Adrenal gland (tissue), 9 donors: ENCODE measurements at regions not wholly inside any gene's neighbourhood (a gene's known extent, or its start where the extent isn't known, plus 50 kb on each side); places are given as distances from the start of the nearest gene placed in this dataset.

Experiments used
- DNase-seq, 7 donors: peaks; one replicate each; pipeline ENCODE4 v3.0.0-alpha.2; 2019 to 2020
- H3K27ac ChIP-seq, 5 donors: fragments of 200-600 bp; sonication (generic) in 4 of 5; 1 replicate in 3 of 5; 2 replicates in 2 of 5; pipeline versions ENCODE4 v1.5.1 to v1.8.0; 2016 to 2020; ENCODE audit warnings: mild to moderate bottlenecking in 1 of 5
- H3K27me3 ChIP-seq: fragments of 200-600 bp; 2 replicates; pipeline ENCODE4 v1.8.0; 2021
- H3K36me3 ChIP-seq, 2 donors: fragments of 200-600 bp; replicated peaks in 1 of 2; 1 replicate in 1 of 2; 2 replicates in 1 of 2; pipeline versions ENCODE4 v1.5.1 to v1.8.0; 2018 to 2022
- H3K4me1 ChIP-seq, 2 donors: fragments of 200-600 bp; replicated peaks in 1 of 2; 1 replicate in 1 of 2; 2 replicates in 1 of 2; pipeline versions ENCODE4 v1.5.1 to v1.8.0; 2018 to 2021
- H3K4me3 ChIP-seq, 4 donors: fragments of 200-600 bp; sonication (generic) in 3 of 4; one replicate each; pipeline ENCODE4 v1.5.1; 2016 to 2018
- H3K9me3 ChIP-seq, 3 donors: fragments of 200-600 bp; sonication (generic) in 1 of 3; replicated peaks in 1 of 3; 1 replicate in 2 of 3; 2 replicates in 1 of 3; pipeline versions ENCODE4 v1.5.1 to v1.8.0; 2016 to 2021
- POLR2A ChIP-seq, 2 donors: fragments of 450-650 bp; IDR thresholded peaks; one replicate each; pipeline ENCODE4 v1.6.1; 2017; ENCODE audit warnings: antibody characterized with exemption in 2 of 2, mild to moderate bottlenecking in 2 of 2, moderate library complexity in 1 of 2
- WGBS, 4 donors: extraction: QIAGEN DNeasy Blood & Tissue Kit in 2 of 4; methylation state at CpG; one replicate each; pipeline versions ENCODE4 v1.1.5 to v1.1.7; 2013 to 2017; 5-methylcytosine and 5-hydroxymethylcytosine counted together
- intact Hi-C, 2 donors: fragments of 100-400 bp; cut with DNase I; formaldehyde crosslinking; loops; one replicate each; pipeline versions ENCODE4 v1.14.1 to v1.15.0; 2022 to 2023
- TF ChIP-seq, protein P1 (sequence below), 6 experiments: fragments of 450-650 bp in 4 of 6; fragments of 200-600 bp in 2 of 6; sonication (generic) in 1 of 6; IDR thresholded peaks; 1 replicate in 5 of 6; 2 replicates in 1 of 6; pipeline versions ENCODE4 v1.5.1 to v1.8.0; 2016 to 2021; ENCODE audit warnings: antibody characterized with exemption in 6 of 6, mild to moderate bottlenecking in 2 of 6, moderate library complexity in 1 of 6
- donor health status: healthy with polysubstance abuse.
- donor health status: Bipolar disorder and iron deficiency.
- donor health status: DM: yes; HTN: yes; CAD: no.
- donor health status: DM: no; HTN: no; CAD: no.
- donor health status: DM: no; HTN: no; CAD: no.

- TF ChIP-seq, protein P1, sequence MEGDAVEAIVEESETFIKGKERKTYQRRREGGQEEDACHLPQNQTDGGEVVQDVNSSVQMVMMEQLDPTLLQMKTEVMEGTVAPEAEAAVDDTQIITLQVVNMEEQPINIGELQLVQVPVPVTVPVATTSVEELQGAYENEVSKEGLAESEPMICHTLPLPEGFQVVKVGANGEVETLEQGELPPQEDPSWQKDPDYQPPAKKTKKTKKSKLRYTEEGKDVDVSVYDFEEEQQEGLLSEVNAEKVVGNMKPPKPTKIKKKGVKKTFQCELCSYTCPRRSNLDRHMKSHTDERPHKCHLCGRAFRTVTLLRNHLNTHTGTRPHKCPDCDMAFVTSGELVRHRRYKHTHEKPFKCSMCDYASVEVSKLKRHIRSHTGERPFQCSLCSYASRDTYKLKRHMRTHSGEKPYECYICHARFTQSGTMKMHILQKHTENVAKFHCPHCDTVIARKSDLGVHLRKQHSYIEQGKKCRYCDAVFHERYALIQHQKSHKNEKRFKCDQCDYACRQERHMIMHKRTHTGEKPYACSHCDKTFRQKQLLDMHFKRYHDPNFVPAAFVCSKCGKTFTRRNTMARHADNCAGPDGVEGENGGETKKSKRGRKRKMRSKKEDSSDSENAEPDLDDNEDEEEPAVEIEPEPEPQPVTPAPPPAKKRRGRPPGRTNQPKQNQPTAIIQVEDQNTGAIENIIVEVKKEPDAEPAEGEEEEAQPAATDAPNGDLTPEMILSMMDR (IDR thresholded peaks at IDR 0.05) = no peak
- no peak for TF ChIP-seq POLR2A (IDR thresholded peaks at IDR 0.05)
- H3K27me3 ChIP-seq = no peaks in the 10 kb centered on the region
- no peaks in the 10 kb centered on the region for H3K36me3 ChIP-seq
- no peak overlapping the region for H3K4me3 ChIP-seq
- 88 to 90% methylated on average over 3 of the region's 3 CpGs; no CpG with 5 or more reads in 2 of the 4 donors for WGBS, 4 donors
- H3K9me3 ChIP-seq = no peaks in the 10 kb centered on the region
- no peak for DNase-seq
- H3K27ac ChIP-seq = no peak overlapping the region
- intact Hi-C loops = no loop called here
- no peaks in the 10 kb centered on the region for H3K4me1 ChIP-seq
Measured at GRCh38 chr18:43588838-43589237, 311.5 kb upstream of the SYT4 start.

DNA sequence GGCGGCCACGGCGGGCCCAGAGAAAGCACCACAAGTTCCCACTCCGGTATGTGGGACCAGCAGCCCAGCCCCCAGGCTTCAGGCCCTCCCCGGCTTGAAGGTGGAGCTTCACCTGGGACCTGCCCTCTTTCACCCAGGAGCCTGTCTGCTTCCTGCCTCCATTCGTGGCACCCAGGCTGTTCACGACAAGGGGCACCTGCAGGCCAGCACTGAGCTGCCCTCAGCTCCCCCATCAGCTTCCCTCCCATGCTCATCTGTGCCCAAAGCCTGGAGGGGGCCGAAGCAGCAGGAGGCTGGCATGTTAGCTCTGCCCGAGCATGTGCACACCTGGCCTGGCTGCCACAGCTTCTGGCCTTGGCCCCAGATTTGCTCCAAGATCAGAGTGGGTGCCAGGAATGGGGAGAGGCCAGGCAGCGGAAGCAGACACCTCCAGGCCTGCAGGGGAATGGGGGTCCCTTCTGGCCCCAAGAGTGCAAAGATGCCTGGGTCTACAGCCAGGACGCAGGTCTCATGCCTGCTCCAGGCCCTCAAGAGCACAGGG lies 312.4 kb upstream of the SYT4 start:
- H3K27ac ChIP-seq = no peak overlapping the region
- TF ChIP-seq, protein P1 (IDR thresholded peaks at IDR 0.05) = no peak
- TF ChIP-seq POLR2A (IDR thresholded peaks at IDR 0.05) = no peak
- no peaks in the 10 kb centered on the region for H3K9me3 ChIP-seq
- intact Hi-C loops = no loop called here
- no peaks in the 10 kb centered on the region for H3K27me3 ChIP-seq
- no peak overlapping the region for H3K4me3 ChIP-seq
- H3K4me1 ChIP-seq = no peaks in the 10 kb centered on the region
- no peak for DNase-seq
- WGBS, 4 donors = 67 to 86% (median 80%) methylated on average over 3 to 11 of the region's 11 CpGs
- no peaks in the 10 kb centered on the region for H3K36me3 ChIP-seq

DNA sequence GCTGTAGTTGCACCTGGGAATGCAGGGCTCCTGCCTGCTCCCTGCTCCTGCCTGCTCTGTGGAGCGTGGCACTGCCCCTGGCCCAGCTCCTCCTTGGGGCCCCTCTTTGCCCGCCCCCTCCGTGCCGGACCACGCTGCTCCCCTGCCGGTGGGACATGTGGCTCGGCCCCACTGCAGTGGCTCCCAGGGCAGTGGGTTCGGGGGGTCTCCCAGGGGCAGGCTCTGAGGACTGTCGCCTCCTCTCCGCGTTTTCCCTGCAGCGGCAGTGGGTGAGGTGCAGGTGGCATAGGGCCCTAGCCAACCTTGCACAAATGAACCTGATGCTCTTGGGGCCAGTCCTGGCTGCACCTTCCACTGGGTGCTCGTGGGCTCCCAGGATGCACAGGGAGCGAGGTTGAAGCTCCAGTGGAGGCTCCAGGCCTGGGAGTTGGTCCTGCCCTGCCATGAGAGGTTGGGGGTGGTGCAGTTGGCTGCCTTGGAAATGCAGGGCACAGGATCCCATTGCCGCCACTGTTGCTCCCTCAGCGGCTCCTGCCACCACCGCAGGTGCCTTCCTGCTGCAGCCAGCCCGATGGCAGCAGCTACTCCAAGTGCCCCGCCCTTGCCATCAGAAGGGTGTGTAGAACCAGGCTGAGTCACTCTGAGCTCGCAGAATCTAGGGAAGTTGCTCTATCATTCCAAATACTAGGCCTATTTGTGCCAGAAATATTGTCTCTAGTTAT lies 313.1 kb upstream of the SYT4 start:
- no peak overlapping the region for H3K4me3 ChIP-seq
- TF ChIP-seq, protein P1 (IDR thresholded peaks at IDR 0.05) = no peak
- H3K4me1 ChIP-seq = no peaks in the 10 kb centered on the region
- H3K36me3 ChIP-seq = no peaks in the 10 kb centered on the region
- 40 to 89% (median 85%) methylated on average over 1 to 20 of the region's 20 CpGs for WGBS, 4 donors
- no peaks in the 10 kb centered on the region for H3K9me3 ChIP-seq
- no peak overlapping the region for H3K27ac ChIP-seq
- DNase-seq = no peak
- intact Hi-C loops = no loop called here
- no peaks in the 10 kb centered on the region for H3K27me3 ChIP-seq

GRCh38 chr18:43592269-43592668 lies 315.0 kb upstream of the SYT4 start:
- H3K4me1 ChIP-seq = no peaks in the 10 kb centered on the region
- TF ChIP-seq, protein P1 (IDR thresholded peaks at IDR 0.05) = no peak
- TF ChIP-seq POLR2A (IDR thresholded peaks at IDR 0.05) = no peak
- H3K4me3 ChIP-seq = no peak overlapping the region
- H3K27ac ChIP-seq = no peak overlapping the region
- 74 to 85% (median 79%) methylated on average over 2 of the region's 2 CpGs for WGBS, 4 donors
- H3K27me3 ChIP-seq = no peaks in the 10 kb centered on the region
- H3K36me3 ChIP-seq = no peaks in the 10 kb centered on the region
- no peaks in the 10 kb centered on the region for H3K9me3 ChIP-seq
- intact Hi-C loops = no loop called here
- no peak for DNase-seq
